HG02938 (cell line): ENCODE measurements at regions not wholly inside any gene's neighbourhood (a gene's known extent, or its start where the extent isn't known, plus 50 kb on each side); places are given as distances from the start of the nearest gene placed in this dataset.

Source experiments
- ATAC-seq: cut with Tn5 transposase; IDR thresholded peaks from one replicate; pipeline ENCODE4 v1.9.1; 2021; ENCODE audit warnings: mild to moderate bottlenecking, moderate library complexity; ENCODE audit not compliant: unreplicated experiment

DNA sequence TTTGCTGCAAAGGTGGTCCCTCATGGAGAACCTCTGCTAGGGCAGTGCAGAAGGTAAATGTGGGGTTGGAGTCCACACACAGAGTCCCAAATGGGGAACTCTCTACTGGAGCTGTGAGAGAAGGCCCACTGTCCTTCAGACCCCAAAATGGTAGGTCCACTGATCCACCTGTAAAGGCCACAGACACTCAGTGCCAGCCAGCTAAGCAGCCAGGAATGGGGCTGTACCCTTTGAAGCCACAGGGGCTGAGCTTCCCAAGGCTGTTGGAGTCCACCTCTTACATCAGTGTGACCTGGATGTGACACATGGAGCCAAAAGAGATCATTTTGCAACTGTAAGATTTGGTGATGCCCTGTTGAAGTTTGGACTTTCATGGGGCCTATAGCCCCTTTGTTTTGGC, 252.4 kb upstream of the GULP1 start:
- no peak for ATAC-seq

DNA sequence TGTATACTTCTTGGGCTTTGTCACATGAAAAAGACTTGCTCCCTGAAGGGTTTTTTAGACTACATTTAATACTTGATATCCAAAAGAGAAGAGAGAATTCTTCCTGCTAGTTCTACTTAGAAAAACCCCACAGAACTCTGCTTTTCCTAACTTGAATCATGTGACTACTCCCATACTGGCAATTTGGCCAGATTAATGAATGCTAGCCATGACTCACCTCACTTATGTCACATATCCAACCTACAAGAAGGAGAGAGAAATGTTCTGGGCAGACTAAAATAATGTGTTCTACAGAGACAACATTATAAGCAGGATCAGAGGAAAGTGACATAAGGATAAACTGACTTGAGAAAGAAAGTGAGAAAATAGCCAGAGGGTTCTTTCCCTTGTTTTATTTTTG, 249.3 kb upstream of the GULP1 start:
- no peak for ATAC-seq

GRCh38 chr2:188045016-188045415, 246.7 kb upstream of the GULP1 start:
- no peak for ATAC-seq

GRCh38 chr2:188046437-188046836, 245.2 kb upstream of the GULP1 start:
- no peak for ATAC-seq

GRCh38 chr2:188047735-188048134, 243.9 kb upstream of the GULP1 start:
- no peak for ATAC-seq

- ATAC-seq: no peak
Measured at GRCh38 chr2:188050726-188051125, 240.9 kb upstream of the GULP1 start.

- ATAC-seq: no peak
Measured at GRCh38 chr2:188051706-188052105, 240.0 kb upstream of the GULP1 start.

DNA sequence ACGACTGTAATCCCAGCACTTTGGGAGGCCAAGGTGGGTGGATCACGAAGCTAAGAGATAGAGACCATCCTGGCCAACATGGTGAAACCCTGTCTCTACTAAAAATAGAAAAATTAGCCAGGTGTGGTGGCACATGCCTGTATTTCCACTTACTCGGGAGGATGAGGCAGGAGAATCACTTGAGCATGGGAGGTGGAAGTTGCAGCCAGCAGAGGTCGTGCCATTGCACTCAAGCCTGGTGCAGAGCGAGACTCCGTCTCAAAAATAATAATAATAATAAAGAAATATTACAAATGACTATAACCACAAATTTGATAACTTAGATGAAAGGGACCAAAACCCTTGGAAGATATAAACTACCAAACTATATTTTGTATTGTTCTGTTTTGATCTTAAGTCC, 226.3 kb upstream of the GULP1 start:
- no peak for ATAC-seq

- ATAC-seq: no peak
Measured at GRCh38 chr2:188068093-188068492, 223.6 kb upstream of the GULP1 start.

DNA sequence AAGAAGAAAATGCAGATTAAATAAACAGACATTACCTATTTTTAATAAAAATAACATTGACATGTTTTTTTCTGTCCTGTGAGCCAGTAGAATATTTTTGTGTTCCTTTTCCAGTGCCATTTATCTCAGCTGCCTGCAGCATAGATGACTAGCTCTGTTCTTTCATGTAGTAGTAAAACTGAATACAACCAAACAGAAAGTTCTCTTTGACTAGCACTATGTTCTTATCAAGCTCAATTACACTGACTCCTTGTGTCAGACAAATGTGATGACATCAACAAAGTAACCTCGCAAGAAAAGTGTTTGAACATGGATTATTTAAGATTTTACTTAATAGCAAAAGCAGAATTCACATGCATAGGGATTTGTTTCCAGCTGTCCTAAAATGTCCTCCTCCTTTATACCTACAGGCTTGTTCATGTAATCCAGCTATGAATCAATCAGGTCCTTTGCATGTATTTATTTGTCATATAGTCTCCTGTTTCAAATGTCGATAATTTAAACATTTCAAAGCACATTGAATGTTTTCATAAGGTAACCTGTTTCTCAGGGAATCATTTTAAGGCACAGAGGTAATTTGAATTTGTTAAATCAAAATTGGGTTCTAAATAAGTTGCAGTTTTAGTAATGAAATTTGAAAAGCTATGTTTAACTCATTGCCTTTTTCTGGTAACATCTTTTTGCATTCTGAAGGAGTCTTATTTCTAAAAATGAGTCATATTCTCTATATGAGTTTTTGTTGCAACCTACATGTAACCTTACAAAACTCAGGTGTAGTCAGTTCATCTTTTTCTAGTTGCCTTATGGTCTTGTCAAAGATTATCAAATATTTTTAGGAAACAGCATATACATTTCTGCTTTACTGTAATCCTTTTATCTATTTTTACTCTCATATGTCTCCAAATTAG, 215.3 kb upstream of the GULP1 start:
- peak; percentile 91 for ATAC-seq

DNA sequence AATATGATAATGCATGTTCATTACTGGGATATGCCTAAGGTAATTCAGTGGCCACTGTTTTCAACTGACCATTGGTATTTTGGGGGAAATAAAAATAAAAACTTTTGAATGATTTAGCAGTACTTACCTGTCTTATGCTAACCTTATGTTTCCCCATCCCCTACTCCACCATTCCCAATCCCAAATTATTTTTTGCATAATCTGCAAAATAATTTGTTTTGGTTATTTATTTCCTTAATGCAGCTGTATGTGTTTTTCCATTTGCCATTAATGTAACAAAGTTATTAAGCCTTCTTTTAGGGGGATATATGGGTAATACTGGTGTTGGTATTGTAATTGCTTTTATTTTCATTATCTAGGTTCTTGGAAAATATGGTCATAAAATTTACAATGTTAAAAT, 213.9 kb upstream of the GULP1 start:
- no peak for ATAC-seq

GRCh38 chr2:188078534-188078933, 213.1 kb upstream of the GULP1 start:
- ATAC-seq: no peak

DNA sequence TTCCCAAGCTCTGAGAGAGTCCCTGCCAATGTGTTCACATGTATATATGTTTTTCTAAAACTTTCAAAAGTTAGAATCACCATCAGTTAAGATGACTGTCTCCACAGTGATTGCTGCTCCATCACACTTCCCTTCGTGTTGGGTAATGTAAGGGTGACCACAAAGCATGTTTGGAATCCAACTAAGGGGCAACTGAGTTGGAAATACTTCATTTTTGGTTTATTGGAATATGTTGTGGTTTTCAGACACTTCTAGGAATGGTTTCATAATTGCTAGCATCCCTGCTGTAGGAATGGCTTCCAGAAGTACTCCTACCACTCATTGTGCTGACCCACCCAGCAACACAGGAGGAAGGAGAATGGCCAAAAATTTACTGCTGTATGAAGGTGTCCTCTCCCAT, 212.5 kb upstream of the GULP1 start:
- no peak for ATAC-seq

GRCh38 chr2:188085421-188085820, 206.3 kb upstream of the GULP1 start:
- no peak for ATAC-seq

DNA sequence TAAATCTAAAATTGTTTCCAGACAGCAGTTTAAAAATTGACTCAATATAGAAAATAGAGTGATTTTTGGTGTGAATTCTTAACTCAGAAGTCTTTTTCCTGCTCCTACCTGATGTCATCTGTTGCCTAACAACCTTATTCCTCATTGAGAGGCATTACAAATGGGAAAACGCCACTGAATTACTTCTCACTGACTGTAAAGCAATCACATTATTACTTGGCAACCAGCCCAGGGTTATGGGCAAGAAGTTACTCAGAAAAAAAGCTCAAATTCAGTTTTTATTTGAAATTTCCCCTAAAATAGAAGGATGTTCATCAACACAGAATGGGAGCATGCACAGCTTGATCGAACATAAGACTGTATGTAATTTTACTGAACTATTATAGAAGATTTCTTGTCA, 201.8 kb upstream of the GULP1 start:
- ATAC-seq: no peak

DNA sequence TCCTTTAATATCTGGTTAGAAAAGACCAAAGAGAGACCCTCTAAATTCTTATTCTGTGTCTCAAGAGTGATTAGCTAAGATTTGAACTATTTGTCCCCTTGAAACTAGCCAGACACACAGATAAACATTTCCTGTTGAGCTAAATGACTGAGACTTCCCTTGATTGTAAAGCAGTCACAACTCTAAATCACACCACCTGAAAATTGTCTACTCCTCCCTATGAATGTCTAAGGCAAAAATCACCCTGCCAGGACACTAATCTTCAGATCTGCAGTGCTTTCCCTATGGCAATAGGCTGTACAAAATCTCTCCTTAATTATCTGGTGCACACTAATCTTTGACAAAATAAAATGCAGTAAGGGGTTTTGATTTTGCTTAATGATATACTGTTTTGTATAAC, 200.5 kb upstream of the GULP1 start:
- no peak for ATAC-seq

DNA sequence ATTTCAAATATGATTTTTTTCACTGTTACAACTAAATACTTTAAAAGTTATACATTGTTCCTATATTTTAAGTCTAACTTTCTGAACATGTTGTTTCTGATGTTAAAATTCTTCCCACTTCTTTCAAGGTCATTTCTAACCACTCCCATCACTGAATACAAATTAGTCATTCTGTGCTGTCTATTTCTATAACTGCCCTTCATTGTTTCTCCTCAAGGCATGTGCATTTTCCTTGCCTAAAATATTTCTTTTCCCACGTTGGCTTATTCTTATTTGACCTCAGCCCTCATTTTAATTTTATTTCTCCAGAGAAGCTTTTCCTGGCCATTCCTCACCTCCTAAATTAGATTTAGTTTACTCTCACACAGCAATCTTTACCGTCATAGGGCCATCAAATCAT, 198.9 kb upstream of the GULP1 start:
- ATAC-seq: no peak

GRCh38 chr2:188096910-188097309, 194.8 kb upstream of the GULP1 start:
- no peak for ATAC-seq

DNA sequence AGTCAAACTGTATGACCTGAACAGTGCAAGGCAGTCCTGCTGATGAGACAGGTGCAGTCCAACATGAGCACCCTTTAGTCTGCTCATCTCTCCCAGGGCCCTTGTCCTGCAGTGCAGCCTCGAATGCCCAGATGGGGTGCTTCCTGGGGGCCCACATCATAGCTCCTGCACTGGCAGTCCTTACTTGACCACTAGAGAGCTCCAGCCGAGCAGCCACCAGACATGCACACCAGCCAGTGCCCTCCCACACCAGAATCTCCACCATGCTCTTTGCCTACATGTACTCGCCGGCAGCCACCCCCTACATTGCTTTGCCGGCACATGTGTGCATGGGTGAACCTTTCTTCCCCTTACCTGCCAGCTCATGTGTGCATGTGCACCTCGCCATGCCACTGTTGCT, 188.8 kb upstream of the GULP1 start:
- no peak for ATAC-seq

DNA sequence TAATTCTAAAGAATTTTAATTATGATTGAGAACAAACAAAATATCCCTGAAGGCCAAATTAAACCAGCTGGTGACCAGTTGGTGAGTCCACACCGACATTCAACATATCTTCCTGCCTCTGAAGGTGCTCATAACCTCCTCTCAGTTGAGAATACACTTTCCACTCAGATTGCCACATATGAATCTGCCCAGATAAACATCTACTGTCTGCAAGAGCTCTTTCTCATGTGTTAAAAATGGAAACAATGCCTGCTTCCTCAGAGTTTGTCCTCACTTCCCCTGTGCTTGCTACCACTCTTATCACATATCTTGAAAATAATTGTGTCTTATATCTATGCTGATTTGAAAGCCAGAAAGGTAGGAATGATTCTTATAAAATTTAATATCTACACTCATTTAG, 177.7 kb upstream of the GULP1 start:
- ATAC-seq: no peak

- ATAC-seq: no peak
Measured at GRCh38 chr2:188117706-188118105, 174.0 kb upstream of the GULP1 start.

DNA sequence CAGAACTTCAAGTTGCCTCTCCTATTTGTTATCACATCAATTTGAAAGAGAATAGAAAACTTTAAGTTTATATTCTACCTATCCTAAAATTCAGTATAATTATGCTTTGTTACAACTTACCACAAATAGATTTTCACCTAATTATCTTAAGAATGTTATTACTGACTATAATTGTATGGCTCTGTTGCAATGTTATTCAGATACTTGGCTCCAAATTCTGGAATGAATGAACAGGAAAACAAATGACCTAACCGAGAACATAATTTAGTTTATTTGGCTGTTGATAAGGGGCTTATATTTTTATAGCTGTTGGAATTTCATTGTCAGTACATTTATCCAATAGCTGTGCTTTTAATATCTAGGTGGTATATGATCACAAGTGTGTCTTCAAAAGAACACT, 173.2 kb upstream of the GULP1 start:
- ATAC-seq: no peak
